SU-DHL-6 (cell line): ENCODE measurements at regions not wholly inside any gene's neighbourhood (a gene's known extent, or its start where the extent isn't known, plus 50 kb on each side); places are given as distances from the start of the nearest gene placed in this dataset.

Experiments used
- H2AFZ ChIP-seq: fragments of 200-600 bp; sonication (generic); 2 replicates; pipeline ENCODE4 v1.6.1; 2014; ENCODE audit warnings: low read depth, mild to moderate bottlenecking, moderate library complexity, mixed read lengths, antibody characterized with exemption, low read length; ENCODE audit not compliant: severe bottlenecking
- H3F3A ChIP-seq: fragments of 200-600 bp; shearing (Covaris generic); 2 replicates; pipeline ENCODE4 v1.6.0; 2016; ENCODE audit warnings: antibody characterized with exemption, mild to moderate bottlenecking; ENCODE audit not compliant: insufficient read depth
- H3K27ac ChIP-seq: fragments of 200-600 bp; sonication (generic); 2 replicates; pipeline ENCODE4 v1.5.1; 2016; ENCODE audit warnings: low read depth, mild to moderate bottlenecking, low read length, moderate library complexity, mixed read lengths
- H3K27me3 ChIP-seq: fragments of 200-600 bp; sonication (generic), shearing (Covaris generic); 2 replicates; pipeline ENCODE4 v1.6.0; 2014; ENCODE audit warnings: mild to moderate bottlenecking, low read length
- H3K36me3 ChIP-seq: fragments of 200-600 bp; sonication (generic); 2 replicates; pipeline ENCODE4 v1.6.1; 2014; ENCODE audit warnings: mild to moderate bottlenecking, low read length, mixed read lengths
- H3K4me2 ChIP-seq: fragments of 300-600, 200-600 bp; shearing (Covaris generic), sonication (generic); 2 replicates; pipeline ENCODE4 v1.6.0; 2014; ENCODE audit warnings: low read length, low read depth, mild to moderate bottlenecking; ENCODE audit not compliant: poor library complexity, severe bottlenecking
- H3K4me3 ChIP-seq: fragments of 200-600 bp; sonication (generic); 2 replicates; pipeline ENCODE4 v1.5.1; 2014; ENCODE audit warnings: antibody characterized with exemption, low read length, mild to moderate bottlenecking, mixed read lengths; ENCODE audit not compliant: insufficient read depth, poor library complexity, severe bottlenecking
- H3K79me2 ChIP-seq: fragments of 200-600 bp; sonication (generic); 2 replicates; pipeline ENCODE4 v1.6.1; 2014; ENCODE audit warnings: mild to moderate bottlenecking, low read length, moderate library complexity; ENCODE audit not compliant: insufficient read depth
- H3K9ac ChIP-seq: fragments of 200-600 bp; sonication (generic); 2 replicates; pipeline ENCODE4 v1.7.0; 2014; ENCODE audit warnings: mild to moderate bottlenecking, low read length
- H3K9me2 ChIP-seq: fragments of 200-600 bp; sonication (generic); replicated peaks from 2 replicates; pipeline ENCODE4 v1.6.1; 2014; ENCODE audit warnings: low read length; ENCODE audit not compliant: insufficient read depth
- H3K9me3 ChIP-seq: fragments of 200-600 bp; sonication (generic); 2 replicates; pipeline ENCODE4 v1.6.1; 2014; ENCODE audit warnings: low read length, mixed read lengths; ENCODE audit not compliant: insufficient read depth
- H4K20me1 ChIP-seq: fragments of 200-600 bp; sonication (generic); 2 replicates; pipeline ENCODE4 v1.6.1; 2014; ENCODE audit warnings: low read depth, mild to moderate bottlenecking, antibody characterized with exemption, low read length, moderate library complexity, mixed read lengths
- EZH2phosphoT487 ChIP-seq: fragments of 200-600 bp; sonication (generic), shearing (Covaris generic); conservative IDR thresholded peaks from 2 replicates; pipeline ENCODE4 v1.6.1; 2018; ENCODE audit warnings: mild to moderate bottlenecking, antibody characterized with exemption, low read length, moderate library complexity, mixed read lengths
- TF ChIP-seq, protein P1 (sequence below): fragments of 200-600 bp; sonication (generic); IDR thresholded peaks from one replicate; pipeline ENCODE4 v1.5.1; 2017; ENCODE audit warnings: antibody characterized with exemption, mild to moderate bottlenecking, low read length, moderate library complexity; ENCODE audit not compliant: insufficient read depth, poor library complexity, severe bottlenecking

DNA sequence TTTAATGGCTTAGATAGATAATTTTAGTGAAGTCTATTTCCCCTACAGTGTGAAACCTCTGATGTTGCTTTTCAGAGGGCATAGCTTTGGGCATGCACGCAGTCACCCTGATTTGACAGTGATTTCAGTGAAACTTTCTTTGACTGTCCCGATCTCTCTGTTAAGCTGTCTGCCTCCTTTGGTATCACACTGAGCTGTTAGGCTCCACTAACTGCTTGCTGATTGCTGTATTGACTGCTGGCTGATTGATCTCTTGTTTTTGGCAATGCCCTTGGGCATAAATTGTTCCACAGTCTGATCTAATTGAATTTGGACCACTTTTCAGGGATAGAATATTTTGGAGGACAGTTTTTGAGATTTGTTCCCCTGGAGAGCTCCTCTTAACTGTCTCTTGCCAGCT, 68.5 kb upstream of the CCDC54 start:
- H3K4me3 ChIP-seq = no peak overlapping the region
- H3K9me3 ChIP-seq = no peaks in the 10 kb centered on the region
- no peaks in the 10 kb centered on the region for H4K20me1 ChIP-seq
- H3K27me3 ChIP-seq = no peaks in the 10 kb centered on the region
- H3K36me3 ChIP-seq = no peaks in the 10 kb centered on the region
- no peak overlapping the region for H3K9ac ChIP-seq
- H3K79me2 ChIP-seq = no peaks in the 10 kb centered on the region
- no peaks in the 10 kb centered on the region for H3K9me2 ChIP-seq
- H2AFZ ChIP-seq = no peak overlapping the region
- no peaks in the 10 kb centered on the region for H3F3A ChIP-seq
- no peak overlapping the region for H3K27ac ChIP-seq
- TF ChIP-seq, protein P1, sequence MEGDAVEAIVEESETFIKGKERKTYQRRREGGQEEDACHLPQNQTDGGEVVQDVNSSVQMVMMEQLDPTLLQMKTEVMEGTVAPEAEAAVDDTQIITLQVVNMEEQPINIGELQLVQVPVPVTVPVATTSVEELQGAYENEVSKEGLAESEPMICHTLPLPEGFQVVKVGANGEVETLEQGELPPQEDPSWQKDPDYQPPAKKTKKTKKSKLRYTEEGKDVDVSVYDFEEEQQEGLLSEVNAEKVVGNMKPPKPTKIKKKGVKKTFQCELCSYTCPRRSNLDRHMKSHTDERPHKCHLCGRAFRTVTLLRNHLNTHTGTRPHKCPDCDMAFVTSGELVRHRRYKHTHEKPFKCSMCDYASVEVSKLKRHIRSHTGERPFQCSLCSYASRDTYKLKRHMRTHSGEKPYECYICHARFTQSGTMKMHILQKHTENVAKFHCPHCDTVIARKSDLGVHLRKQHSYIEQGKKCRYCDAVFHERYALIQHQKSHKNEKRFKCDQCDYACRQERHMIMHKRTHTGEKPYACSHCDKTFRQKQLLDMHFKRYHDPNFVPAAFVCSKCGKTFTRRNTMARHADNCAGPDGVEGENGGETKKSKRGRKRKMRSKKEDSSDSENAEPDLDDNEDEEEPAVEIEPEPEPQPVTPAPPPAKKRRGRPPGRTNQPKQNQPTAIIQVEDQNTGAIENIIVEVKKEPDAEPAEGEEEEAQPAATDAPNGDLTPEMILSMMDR = no peak
- no peak for TF ChIP-seq EZH2phosphoT487
- no peak overlapping the region for H3K4me2 ChIP-seq

DNA sequence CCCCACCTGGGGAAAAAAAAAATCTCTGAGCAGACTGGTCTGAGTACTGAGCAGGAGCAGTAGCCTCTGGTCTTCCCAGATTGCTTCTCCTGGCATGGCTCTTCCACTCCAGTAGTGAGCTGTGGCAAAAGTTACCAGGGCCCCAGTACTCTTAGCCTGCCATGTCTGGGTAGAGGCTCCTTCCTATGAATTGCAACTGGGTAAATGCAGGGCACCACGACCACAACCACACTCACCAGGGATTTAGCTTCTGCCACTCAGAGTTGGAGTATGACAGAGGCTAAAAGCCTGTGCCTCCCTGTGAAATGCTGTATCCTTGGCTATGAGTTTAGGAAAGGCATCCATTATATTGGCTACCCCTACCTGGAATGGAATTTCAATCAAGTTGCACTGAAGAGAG, 67.9 kb upstream of the CCDC54 start:
- Histone ChIP-seq H3F3A (no peaks in the 10 kb centered on the region), H3K36me3 (no peaks in the 10 kb centered on the region), H3K4me3 (no peak overlapping the region), H3K9me2 (no peaks in the 10 kb centered on the region), H3K79me2 (no peaks in the 10 kb centered on the region), H3K27me3 (no peaks in the 10 kb centered on the region), H4K20me1 (no peaks in the 10 kb centered on the region), H3K9ac (no peak overlapping the region), H3K4me2 (no peak overlapping the region), H2AFZ (no peak overlapping the region), H3K9me3 (no peaks in the 10 kb centered on the region), H3K27ac (no peak overlapping the region)
- TF ChIP-seq, protein P1 = no peak
- TF ChIP-seq EZH2phosphoT487 = no peak

DNA sequence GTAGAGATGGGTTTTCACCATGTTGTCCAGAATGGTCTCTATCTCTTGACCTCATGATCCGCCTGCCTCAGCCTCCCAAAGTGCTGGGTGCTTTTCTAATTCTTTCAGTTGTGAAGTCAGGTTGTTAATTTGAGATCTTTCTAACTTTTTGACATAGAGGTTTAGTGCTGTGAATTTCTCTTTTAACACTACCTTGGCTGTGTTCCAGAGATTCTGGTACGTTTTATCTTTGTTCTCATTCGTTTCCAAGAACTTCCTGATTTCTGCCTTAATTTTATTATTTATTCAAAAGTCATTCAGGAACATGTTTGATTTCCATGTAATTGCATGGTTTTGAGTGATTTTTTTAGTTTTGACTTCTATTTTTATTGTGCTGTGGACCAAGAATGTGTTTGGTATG, 63.5 kb upstream of the CCDC54 start:
- Histone ChIP-seq H3K4me2 (no peak overlapping the region), H3K27ac (no peak overlapping the region), H3K9me2 (no peaks in the 10 kb centered on the region), H3K4me3 (no peak overlapping the region), H4K20me1 (no peaks in the 10 kb centered on the region), H3K27me3 (no peaks in the 10 kb centered on the region), H3K9me3 (no peaks in the 10 kb centered on the region), H2AFZ (no peak overlapping the region), H3K36me3 (no peaks in the 10 kb centered on the region), H3F3A (no peaks in the 10 kb centered on the region), H3K79me2 (no peaks in the 10 kb centered on the region), H3K9ac (no peak overlapping the region)
- TF ChIP-seq, protein P1 = no peak
- no peak for TF ChIP-seq EZH2phosphoT487

DNA sequence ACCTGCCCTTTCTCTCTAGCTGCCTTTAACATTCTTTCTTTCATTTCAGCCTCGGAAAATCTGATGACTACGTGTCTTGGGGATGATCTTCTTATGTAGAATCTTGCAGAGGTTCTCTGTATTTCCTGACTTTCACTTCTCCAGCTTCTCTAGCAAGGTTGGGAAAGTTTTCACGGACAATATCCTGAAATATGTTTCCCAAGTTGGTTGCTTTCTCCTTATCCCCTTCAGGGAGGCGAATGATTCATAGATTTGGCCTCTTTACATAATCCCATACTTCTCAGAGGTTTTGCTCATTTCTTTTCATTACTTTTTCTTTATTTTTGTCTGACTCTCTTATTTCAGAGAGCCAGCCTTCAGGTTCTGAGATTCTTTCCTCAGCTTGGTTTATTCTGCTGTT, 62.1 kb upstream of the CCDC54 start:
- H2AFZ ChIP-seq = no peak overlapping the region
- TF ChIP-seq EZH2phosphoT487 = no peak
- TF ChIP-seq, protein P1 = no peak
- no peaks in the 10 kb centered on the region for H3K27me3 ChIP-seq
- H3K9me2 ChIP-seq = no peaks in the 10 kb centered on the region
- H3K4me2 ChIP-seq = no peak overlapping the region
- no peaks in the 10 kb centered on the region for H3K79me2 ChIP-seq
- H3K36me3 ChIP-seq = no peaks in the 10 kb centered on the region
- no peaks in the 10 kb centered on the region for H4K20me1 ChIP-seq
- no peak overlapping the region for H3K9ac ChIP-seq
- no peaks in the 10 kb centered on the region for H3F3A ChIP-seq
- no peak overlapping the region for H3K4me3 ChIP-seq
- H3K27ac ChIP-seq = no peak overlapping the region
- no peaks in the 10 kb centered on the region for H3K9me3 ChIP-seq
